ENCODE measurements at regions not wholly inside any gene's neighbourhood (a gene's known extent, or its start where the extent isn't known, plus 50 kb on each side); places are given as distances from the start of the nearest gene placed in this dataset.

DNA sequence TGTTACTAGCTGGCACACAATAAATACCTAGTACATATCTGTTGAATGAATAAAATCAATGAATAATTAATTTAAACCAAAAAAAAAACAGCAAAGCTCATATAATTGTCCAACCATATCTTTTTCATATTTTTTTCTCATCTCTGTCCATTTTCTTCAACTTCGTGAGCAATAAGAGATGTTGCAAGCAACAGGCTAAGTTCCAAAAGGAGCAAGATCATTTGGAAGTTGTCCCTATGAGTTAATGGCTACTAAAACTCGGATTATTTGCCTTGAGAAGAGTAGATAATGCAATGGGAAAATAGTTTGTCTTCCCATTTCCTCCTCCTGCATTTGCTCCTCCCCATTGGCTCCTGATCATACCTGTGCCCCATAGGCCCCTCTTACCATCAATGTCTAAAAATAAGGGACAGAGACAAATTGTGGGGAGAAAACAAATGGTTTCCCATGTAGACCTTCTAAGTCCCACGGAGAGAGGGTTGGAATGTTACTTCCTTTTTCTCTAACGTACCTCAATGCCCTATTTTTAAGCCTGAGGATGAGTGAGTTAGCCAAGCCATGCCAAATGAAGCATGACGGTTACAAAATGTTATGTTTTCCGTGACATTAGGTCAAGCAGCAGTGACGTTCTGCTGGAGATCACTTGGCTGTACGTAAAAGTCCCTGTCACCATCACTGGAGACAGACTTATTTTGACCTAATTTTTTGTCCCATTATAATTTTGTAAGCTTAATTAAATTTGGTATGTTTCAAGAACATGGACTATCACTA lies 217.3 kb upstream of the PREP start:
- DNase-seq (ENCODE audit: low read depth): no peak
- H3K4me3 ChIP-seq (ENCODE audit: low read depth, low read length): no peak overlapping the region
- no peak for TF ChIP-seq MYC (IDR thresholded peaks at IDR 0.05; ENCODE audit: low read depth, low read length)
- no peak for TF ChIP-seq MAX (IDR thresholded peaks at IDR 0.05; ENCODE audit: low read depth, low read length)
- TF ChIP-seq POLR2A (IDR thresholded peaks at IDR 0.05; ENCODE audit: extremely low read depth, insufficient read length): no peak
- no peak for TF ChIP-seq CTCF (IDR thresholded peaks at IDR 0.05; ENCODE audit: low read depth, low read length)

- no peak for DNase-seq (ENCODE audit: low read depth)
- H3K4me3 ChIP-seq (ENCODE audit: low read depth, low read length): no peak overlapping the region
- TF ChIP-seq MYC (IDR thresholded peaks at IDR 0.05; ENCODE audit: low read depth, low read length) (no peak), MAX (IDR thresholded peaks at IDR 0.05; ENCODE audit: low read depth, low read length) (no peak), CTCF (IDR thresholded peaks at IDR 0.05; ENCODE audit: low read depth, low read length) (no peak), POLR2A (IDR thresholded peaks at IDR 0.05; ENCODE audit: extremely low read depth, insufficient read length) (no peak)
Observed at GRCh38 chr6:105618247-105618646, 215.4 kb upstream of the PREP start.

GRCh38 chr6:105616521-105616920 lies 213.6 kb upstream of the PREP start:
- no peak for TF ChIP-seq MAX (IDR thresholded peaks at IDR 0.05; ENCODE audit: low read depth, low read length)
- TF ChIP-seq POLR2A (IDR thresholded peaks at IDR 0.05; ENCODE audit: extremely low read depth, insufficient read length): no peak
- no peak for TF ChIP-seq MYC (IDR thresholded peaks at IDR 0.05; ENCODE audit: low read depth, low read length)
- no peak for TF ChIP-seq CTCF (IDR thresholded peaks at IDR 0.05; ENCODE audit: low read depth, low read length)
- no peak for DNase-seq (ENCODE audit: low read depth)
- no peak overlapping the region for H3K4me3 ChIP-seq (ENCODE audit: low read depth, low read length)

GRCh38 chr6:105611606-105612005 lies 208.7 kb upstream of the PREP start:
- DNase-seq (ENCODE audit: low read depth): no peak
- no peak overlapping the region for H3K4me3 ChIP-seq (ENCODE audit: low read depth, low read length)
- TF ChIP-seq CTCF (IDR thresholded peaks at IDR 0.05; ENCODE audit: low read depth, low read length) (no peak), POLR2A (IDR thresholded peaks at IDR 0.05; ENCODE audit: extremely low read depth, insufficient read length) (no peak), MYC (IDR thresholded peaks at IDR 0.05; ENCODE audit: low read depth, low read length) (no peak), MAX (IDR thresholded peaks at IDR 0.05; ENCODE audit: low read depth, low read length) (no peak)

- DNase-seq (ENCODE audit: low read depth): no peak
- no peak overlapping the region for H3K4me3 ChIP-seq (ENCODE audit: low read depth, low read length)
- TF ChIP-seq MYC (IDR thresholded peaks at IDR 0.05; ENCODE audit: low read depth, low read length) (no peak), CTCF (IDR thresholded peaks at IDR 0.05; ENCODE audit: low read depth, low read length) (no peak), POLR2A (IDR thresholded peaks at IDR 0.05; ENCODE audit: extremely low read depth, insufficient read length) (no peak), MAX (IDR thresholded peaks at IDR 0.05; ENCODE audit: low read depth, low read length) (no peak)
Observed at GRCh38 chr6:105609375-105609991, 206.6 kb upstream of the PREP start.
